ENCODE measurements at regions not wholly inside any gene's neighbourhood (a gene's known extent, or its start where the extent isn't known, plus 50 kb on each side); places are given as distances from the start of the nearest gene placed in this dataset.

GRCh38 chr4:35897808-35898207 is 346.5 kb downstream of the ARAP2 start:
- no peak for TF ChIP-seq POLR2A (IDR thresholded peaks at IDR 0.05)
- no peak for TF ChIP-seq EP300 (IDR thresholded peaks at IDR 0.05)
- TF ChIP-seq, protein P1, sequence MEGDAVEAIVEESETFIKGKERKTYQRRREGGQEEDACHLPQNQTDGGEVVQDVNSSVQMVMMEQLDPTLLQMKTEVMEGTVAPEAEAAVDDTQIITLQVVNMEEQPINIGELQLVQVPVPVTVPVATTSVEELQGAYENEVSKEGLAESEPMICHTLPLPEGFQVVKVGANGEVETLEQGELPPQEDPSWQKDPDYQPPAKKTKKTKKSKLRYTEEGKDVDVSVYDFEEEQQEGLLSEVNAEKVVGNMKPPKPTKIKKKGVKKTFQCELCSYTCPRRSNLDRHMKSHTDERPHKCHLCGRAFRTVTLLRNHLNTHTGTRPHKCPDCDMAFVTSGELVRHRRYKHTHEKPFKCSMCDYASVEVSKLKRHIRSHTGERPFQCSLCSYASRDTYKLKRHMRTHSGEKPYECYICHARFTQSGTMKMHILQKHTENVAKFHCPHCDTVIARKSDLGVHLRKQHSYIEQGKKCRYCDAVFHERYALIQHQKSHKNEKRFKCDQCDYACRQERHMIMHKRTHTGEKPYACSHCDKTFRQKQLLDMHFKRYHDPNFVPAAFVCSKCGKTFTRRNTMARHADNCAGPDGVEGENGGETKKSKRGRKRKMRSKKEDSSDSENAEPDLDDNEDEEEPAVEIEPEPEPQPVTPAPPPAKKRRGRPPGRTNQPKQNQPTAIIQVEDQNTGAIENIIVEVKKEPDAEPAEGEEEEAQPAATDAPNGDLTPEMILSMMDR (IDR thresholded peaks at IDR 0.05): no peak

DNA sequence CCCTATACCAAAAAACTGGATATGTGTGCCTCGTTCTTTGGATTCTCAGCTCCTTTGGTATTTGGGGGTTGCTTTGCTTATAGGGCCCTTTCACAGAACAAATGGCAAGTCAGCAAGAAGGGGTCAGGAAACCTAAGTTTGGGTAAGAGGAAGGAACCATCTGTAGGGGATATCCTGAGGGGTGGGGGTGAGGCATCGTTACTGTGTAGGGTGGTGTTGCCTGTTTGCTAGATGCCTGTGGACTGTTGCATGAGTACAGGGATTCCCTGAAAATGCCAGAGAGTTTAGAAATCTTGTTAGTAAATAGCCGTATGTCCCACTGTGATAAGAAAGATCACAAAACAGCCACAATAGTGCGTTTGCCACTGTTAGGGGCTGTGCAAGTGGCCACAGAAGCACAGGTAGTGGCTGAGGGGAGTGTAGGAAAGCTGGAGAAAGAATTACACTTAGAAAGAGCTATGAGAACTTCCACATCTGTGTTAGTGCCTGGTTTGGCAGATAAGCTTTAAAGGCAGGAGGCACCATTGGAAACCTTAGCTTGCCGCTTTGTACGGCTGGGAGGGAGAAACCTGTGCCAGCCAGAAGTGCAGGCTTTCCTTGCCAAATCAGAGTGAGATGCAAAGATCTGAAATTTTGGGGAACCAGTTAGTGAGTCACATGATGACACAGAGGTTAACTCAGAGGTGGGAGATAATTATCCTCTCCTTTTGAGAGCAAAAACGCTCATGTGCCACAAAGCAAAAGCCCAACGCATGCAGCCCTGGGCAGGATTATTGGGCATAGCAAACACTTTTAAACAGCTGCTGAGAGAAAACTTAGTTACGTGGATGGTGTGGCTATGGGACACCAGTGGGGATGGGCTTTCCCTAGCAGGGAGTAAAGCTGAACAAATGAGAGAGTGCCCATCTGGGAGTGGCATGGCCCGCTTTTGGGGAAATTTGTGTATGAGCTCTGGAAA is 343.7 kb downstream of the ARAP2 start:
- H3K4me3 ChIP-seq: no peak overlapping the region
- H3K9me3 ChIP-seq: peaks cover 0 to 6% (median 0%) of the 10 kb centered on the region in 4 donors
- H3K27ac ChIP-seq: no peak overlapping the region
- no peak for DNase-seq (ENCODE audit: low spot score in 2 of 2)
- 76 to 78% methylated on average over 10 of the region's 10 CpGs for WGBS, 2 donors
- H3K27me3 ChIP-seq: no peaks in the 10 kb centered on the region
- no peaks in the 10 kb centered on the region for H3K4me1 ChIP-seq
- no peak for TF ChIP-seq POLR2A (IDR thresholded peaks at IDR 0.05)
- H3K36me3 ChIP-seq: no peaks in the 10 kb centered on the region

More at GRCh38 chr4:35897808-35898207, 346.5 kb downstream of the ARAP2 start:
- no peak overlapping the region for H3K27ac ChIP-seq
- no peaks in the 10 kb centered on the region for H3K27me3 ChIP-seq
- no peak overlapping the region for H3K4me3 ChIP-seq
- peaks cover 0 to 6% (median 0%) of the 10 kb centered on the region in 4 donors for H3K9me3 ChIP-seq
- no peaks in the 10 kb centered on the region for H3K4me1 ChIP-seq
- H3K36me3 ChIP-seq: no peaks in the 10 kb centered on the region
- DNase-seq (ENCODE audit: low spot score in 2 of 2): no peak

DNA sequence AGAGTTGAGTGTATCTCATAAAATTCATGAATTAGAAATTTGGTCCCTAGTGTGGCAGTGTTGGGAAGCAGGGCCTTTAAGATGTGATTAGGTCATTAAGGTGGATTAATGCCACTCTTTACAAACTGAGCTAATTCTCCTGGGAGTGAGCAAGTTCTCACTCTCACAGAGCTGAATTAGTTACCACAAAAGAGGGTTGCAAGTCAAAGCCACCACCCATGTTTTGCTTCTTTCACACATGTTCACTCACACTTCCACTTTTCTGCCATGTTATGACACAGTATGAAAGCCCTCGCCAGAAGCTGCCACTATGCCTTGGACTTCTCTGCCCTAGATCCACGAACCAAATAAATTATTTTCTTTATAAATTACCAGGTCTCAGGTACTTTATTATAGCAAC is 332.1 kb downstream of the ARAP2 start:
- no peaks in the 10 kb centered on the region for H3K36me3 ChIP-seq
- DNase-seq (ENCODE audit: low spot score in 2 of 2): no peak
- H3K27ac ChIP-seq: no peak overlapping the region
- 72 to 73% methylated on average over 2 of the region's 2 CpGs for WGBS, 2 donors
- no peaks in the 10 kb centered on the region for H3K27me3 ChIP-seq
- H3K4me1 ChIP-seq: no peaks in the 10 kb centered on the region
- TF ChIP-seq EP300 (IDR thresholded peaks at IDR 0.05): no peak
- no peak for TF ChIP-seq POLR2A (IDR thresholded peaks at IDR 0.05)
- TF ChIP-seq, protein P1 (IDR thresholded peaks at IDR 0.05): no peak
- no peak overlapping the region for H3K4me3 ChIP-seq
- H3K9me3 ChIP-seq: no peaks in the 10 kb centered on the region

DNA sequence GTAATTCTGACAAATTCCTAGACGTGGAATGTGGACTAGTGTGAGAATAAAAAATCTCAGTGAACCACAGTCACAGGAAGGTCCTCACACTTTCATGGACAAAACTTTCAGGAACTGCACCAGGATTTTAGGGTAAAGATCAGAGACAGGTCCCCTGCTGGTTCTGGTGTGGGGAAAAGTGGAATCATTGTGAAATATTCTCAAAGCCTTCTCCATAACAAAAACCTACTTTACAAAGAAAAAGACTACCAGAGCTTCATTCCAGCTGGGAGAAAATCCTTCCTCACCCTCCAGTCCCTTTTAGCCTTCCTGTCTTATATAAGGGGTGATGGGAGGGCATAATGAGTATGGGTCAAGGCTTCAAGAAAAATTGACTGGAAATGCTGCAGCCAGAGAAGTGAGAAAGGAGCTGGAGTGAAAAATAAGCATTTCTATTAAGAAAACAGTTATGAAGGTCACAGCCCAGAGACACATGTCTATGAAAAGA is 325.8 kb downstream of the ARAP2 start:
- DNase-seq (ENCODE audit: low spot score in 2 of 2): no peak
- Histone ChIP-seq H3K36me3 (no peaks in the 10 kb centered on the region), H3K27ac (no peak overlapping the region), H3K9me3 (no peaks in the 10 kb centered on the region), H3K27me3 (no peaks in the 10 kb centered on the region), H3K4me3 (no peak overlapping the region), H3K4me1 (no peaks in the 10 kb centered on the region)
- 88 to 90% methylated on average over 1 of the region's 1 CpG for WGBS, 2 donors
- TF ChIP-seq, protein P1 (IDR thresholded peaks at IDR 0.05): no peak
- TF ChIP-seq EP300 (IDR thresholded peaks at IDR 0.05) (no peak), POLR2A (IDR thresholded peaks at IDR 0.05) (no peak)

GRCh38 chr4:35925806-35926205 is 318.5 kb downstream of the ARAP2 start:
- no peak for DNase-seq (ENCODE audit: low spot score in 2 of 2)
- 88 to 94% methylated on average over 3 of the region's 3 CpGs for WGBS, 2 donors
- Histone ChIP-seq H3K4me3 (no peak overlapping the region), H3K27ac (no peak overlapping the region), H3K36me3 (no peaks in the 10 kb centered on the region), H3K27me3 (no peaks in the 10 kb centered on the region), H3K9me3 (no peaks in the 10 kb centered on the region), H3K4me1 (no peaks in the 10 kb centered on the region)
- TF ChIP-seq EP300 (IDR thresholded peaks at IDR 0.05): no peak
- TF ChIP-seq, protein P1 (IDR thresholded peaks at IDR 0.05): no peak
- no peak for TF ChIP-seq POLR2A (IDR thresholded peaks at IDR 0.05)
